HG03521 (cell line): ENCODE measurements at regions not wholly inside any gene's neighbourhood (a gene's known extent, or its start where the extent isn't known, plus 50 kb on each side); places are given as distances from the start of the nearest gene placed in this dataset.

Source experiments
- ATAC-seq: cut with Tn5 transposase; IDR thresholded peaks from one replicate; pipeline ENCODE4 v1.9.1; 2021; ENCODE audit warnings: mild to moderate bottlenecking, moderate library complexity; ENCODE audit not compliant: unreplicated experiment

- ATAC-seq: no peak
These were observed 138.7 kb upstream of the IRF2BP2 start for GRCh38 chr1:234748713-234749112.

- ATAC-seq: no peak
These were observed 138.1 kb upstream of the IRF2BP2 start for GRCh38 chr1:234748066-234748465.

- no peak for ATAC-seq
These were observed 136.8 kb upstream of the IRF2BP2 start for GRCh38 chr1:234746798-234747196.

- no peak for ATAC-seq
These were observed 136.1 kb upstream of the IRF2BP2 start for GRCh38 chr1:234745844-234746797.

- ATAC-seq: no peak
These were observed 135.3 kb upstream of the IRF2BP2 start for GRCh38 chr1:234745276-234745675.

GRCh38 chr1:234743791-234744611, 134.0 kb upstream of the IRF2BP2 start:
- ATAC-seq: no peak

- no peak for ATAC-seq
These were observed 132.6 kb upstream of the IRF2BP2 start for GRCh38 chr1:234742622-234743021.

GRCh38 chr1:234737967-234738314, 128.0 kb upstream of the IRF2BP2 start:
- no peak for ATAC-seq

- no peak for ATAC-seq
These were observed 125.9 kb upstream of the IRF2BP2 start for GRCh38 chr1:234735916-234736315.

- ATAC-seq: no peak
These were observed 125.5 kb upstream of the IRF2BP2 start for GRCh38 chr1:234735476-234735875.

GRCh38 chr1:234734869-234735268, 124.9 kb upstream of the IRF2BP2 start:
- ATAC-seq: no peak

- ATAC-seq: no peak
These were observed 124.4 kb upstream of the IRF2BP2 start for GRCh38 chr1:234734412-234734835.

- no peak for ATAC-seq
These were observed 123.4 kb upstream of the IRF2BP2 start for GRCh38 chr1:234733427-234733826.

- ATAC-seq: no peak
These were observed 122.9 kb upstream of the IRF2BP2 start for GRCh38 chr1:234732671-234733390.

- no peak for ATAC-seq
These were observed 122.3 kb upstream of the IRF2BP2 start for GRCh38 chr1:234732260-234732659.

- ATAC-seq: peak; percentile 28
These were observed 121.6 kb upstream of the IRF2BP2 start for GRCh38 chr1:234731569-234732085.

- peak; percentile 52 for ATAC-seq
These were observed 121.0 kb upstream of the IRF2BP2 start for GRCh38 chr1:234730770-234731568.

GRCh38 chr1:234730475-234730769, 120.4 kb upstream of the IRF2BP2 start:
- no peak for ATAC-seq

GRCh38 chr1:234729561-234730474, 119.8 kb upstream of the IRF2BP2 start:
- no peak for ATAC-seq
